NCI-H146 treated with DMSO at 0.1 percent for 48 hours (cell line): ENCODE measurements at regions not wholly inside any gene's neighbourhood (a gene's known extent, or its start where the extent isn't known, plus 50 kb on each side); places are given as distances from the start of the nearest gene placed in this dataset.

Source experiments
- DNase-seq: peaks from one replicate; lab custom pipeline; 2025; ENCODE audit not compliant: unreplicated experiment; lab: John Stamatoyannopoulos, UW

- DNase-seq = no peak
Observed at GRCh38 chr1:58312971-58313563, 233.5 kb downstream of the OMA1 start.

DNA sequence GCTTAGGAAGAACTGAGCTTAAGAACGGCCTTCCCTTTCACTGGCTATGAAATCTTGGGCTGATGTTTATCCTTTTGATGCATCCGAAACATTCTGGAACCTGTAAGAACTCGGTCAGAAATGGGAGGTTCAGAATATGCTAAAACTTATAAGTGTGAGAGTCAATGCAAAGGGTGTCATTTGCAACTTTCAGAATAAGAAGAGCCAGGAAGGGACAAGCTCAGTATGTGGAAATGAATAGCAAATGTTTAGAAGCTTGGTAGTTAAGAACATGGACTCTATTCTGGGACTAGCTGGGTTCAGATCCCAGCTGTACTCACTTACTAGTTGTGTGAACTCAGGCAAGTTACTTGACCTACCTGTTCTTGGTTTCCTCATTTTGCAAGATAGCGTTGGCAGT is 234.1 kb downstream of the OMA1 start:
- no peak for DNase-seq

DNA sequence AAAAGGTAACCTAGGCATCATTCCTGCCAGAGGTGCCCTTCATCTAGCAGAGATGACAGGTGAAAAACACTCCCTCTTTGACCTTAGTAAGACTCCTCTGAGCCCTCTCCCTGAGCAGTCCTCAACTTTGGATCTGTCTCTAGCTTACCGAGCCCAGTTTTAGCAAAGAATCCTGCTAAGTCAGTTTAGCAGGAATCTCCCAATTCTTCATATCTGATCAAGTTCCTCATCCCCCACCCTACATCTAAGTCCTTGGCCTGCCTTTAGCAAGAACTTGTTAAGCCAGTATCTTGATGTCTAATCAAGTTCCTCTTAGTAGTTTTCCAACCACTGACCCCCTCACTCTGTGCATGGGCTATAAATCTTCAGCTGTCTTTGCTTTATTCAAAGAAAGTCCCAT is 235.6 kb downstream of the OMA1 start:
- DNase-seq = no peak

DNA sequence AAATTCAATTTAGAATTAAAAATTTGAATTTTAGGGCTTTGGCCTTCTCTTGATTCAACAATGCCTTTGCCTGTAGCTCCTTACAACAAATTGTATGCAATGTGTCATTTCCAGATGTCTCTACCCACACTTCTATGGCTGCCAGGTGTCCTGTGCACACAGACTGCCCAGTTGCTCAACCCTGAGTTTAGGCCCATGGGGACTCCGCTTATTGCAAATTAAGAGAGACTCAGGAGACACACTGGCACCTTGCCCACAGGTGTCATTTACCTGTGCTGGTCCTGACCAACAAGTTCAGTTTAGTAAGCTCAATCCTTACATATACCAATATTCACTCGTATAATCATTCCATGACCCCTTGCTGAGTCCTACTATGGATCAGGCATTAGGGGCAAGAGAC is 236.1 kb downstream of the OMA1 start:
- DNase-seq = no peak

- DNase-seq = no peak
Observed at GRCh38 chr1:58308206-58308605, 238.3 kb downstream of the OMA1 start.

DNA sequence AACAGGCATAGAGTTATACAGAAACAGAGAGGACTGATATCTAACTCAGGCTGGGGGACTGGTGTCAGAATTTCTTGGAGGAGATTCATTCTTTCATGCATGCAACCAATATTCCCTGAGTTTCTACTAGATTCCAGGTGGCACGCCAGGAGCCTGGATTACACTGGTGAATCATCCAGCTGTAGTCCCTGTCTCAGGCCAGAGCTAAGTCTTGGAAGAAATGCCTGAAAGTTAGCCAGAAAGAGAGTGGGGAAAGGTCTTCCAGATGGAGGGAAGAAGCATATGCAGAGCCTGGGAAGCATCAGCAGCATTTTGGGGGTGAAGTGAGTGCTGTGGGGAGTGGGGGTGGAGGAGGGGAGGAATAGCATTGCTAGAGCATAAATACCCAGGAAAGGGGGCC is 239.1 kb downstream of the OMA1 start:
- DNase-seq = no peak

DNA sequence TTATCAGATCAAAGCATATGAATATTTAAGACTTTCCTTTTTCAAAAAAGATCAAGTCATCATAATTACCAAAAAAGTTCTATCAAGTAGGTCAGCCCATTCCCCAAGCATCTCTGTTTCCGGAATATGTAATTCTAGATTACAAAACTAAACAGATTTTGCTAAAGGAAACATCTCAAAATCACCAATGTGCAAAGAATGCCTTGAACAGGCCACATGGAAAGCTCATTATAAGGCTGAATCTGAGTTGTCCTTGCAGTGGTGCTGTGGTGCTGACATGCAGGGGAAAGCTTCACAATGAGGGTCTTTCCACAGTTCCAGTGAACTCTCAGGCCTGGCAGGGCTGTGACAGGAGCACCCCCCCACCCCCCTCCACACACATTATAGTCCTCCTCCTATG is 240.9 kb downstream of the OMA1 start:
- DNase-seq = no peak

DNA sequence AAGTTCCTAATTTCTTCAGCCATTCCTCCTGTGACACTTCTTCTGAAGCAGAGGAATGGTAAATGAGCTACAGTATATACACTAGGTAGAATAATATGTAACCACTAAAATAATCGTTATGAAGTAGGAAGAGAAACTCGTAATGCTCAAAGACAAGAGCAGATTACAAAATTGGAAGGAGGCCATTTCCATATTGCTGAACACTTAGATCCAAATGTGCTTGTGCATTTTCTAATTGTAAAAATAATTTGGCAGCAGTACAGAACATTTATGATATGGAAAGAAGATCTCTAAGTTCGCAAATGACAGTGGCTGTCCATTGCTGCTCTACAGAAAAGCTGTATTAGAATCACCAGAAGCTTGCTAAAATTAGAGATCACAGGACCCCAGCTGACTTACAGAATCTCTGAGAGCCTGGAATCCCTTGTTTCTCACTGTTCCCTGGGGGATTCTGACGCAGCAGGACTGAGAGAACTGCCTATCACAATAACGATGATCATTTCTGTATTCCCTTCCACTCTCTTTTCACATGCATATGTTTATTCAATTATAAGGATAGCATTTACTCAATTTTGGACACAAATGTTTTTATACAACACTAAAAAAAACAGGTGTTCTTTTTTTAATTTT is 242.1 kb downstream of the OMA1 start:
- DNase-seq = no peak

- no peak for DNase-seq
Observed at GRCh38 chr1:58303841-58304240, 242.7 kb downstream of the OMA1 start.

- no peak for DNase-seq
Observed at GRCh38 chr1:58293388-58293787, 253.1 kb downstream of the OMA1 start.

DNA sequence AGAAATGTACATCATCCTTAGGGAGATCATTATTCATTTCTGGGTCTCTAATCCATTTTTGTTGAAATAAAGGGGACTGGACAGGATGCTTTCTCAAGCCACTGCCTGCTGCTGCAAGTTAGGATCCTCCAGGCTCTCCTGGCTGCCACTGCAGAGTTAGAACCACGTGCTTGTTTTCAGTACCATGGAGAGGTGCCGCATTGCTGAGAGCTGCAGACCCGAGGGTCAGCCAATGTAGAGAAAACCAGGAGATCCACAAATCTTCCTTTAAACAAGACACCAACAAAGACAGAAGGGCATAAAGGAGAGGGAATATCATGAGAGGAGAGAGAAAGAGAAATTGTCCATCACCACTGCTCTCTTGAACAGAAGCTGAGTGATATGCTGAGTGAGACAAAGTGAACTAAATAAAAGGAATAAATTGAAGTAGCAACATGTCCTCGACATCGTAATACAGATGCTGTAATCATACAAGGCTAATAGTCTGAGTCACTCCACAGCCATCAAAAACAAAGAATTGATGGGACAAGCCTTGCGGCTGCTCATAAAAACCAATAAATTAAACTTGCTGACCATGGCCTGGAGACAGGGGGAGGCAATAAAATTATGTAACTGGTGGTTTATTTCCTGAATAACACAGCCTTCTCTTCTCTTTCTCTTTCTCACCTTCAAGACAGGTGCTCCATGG is 255.7 kb downstream of the OMA1 start:
- DNase-seq = no peak

DNA sequence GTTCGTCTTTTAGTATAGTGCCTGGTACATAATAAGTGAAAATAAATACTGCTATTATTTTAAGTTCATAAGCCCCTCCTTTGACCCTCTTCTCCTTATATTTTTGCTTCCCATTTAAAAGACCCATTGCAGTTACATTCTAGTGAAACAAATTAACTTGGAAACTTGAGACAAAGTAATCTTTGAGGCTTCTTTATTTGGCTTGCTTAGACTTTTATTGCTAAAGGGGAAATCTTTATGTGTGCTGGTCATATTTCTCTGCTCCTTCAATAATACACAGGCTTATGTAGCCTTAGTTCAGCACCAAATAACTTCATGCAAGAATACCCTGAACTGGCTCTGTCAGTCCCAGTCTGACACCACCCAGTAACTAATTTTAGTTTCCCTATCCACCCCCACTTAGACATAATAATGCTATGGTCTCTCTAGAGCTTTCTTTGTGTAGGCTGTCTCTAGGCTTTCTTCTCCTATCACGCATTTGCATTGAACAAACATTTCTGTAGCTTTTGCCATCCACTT is 257.8 kb downstream of the OMA1 start:
- DNase-seq = no peak

DNA sequence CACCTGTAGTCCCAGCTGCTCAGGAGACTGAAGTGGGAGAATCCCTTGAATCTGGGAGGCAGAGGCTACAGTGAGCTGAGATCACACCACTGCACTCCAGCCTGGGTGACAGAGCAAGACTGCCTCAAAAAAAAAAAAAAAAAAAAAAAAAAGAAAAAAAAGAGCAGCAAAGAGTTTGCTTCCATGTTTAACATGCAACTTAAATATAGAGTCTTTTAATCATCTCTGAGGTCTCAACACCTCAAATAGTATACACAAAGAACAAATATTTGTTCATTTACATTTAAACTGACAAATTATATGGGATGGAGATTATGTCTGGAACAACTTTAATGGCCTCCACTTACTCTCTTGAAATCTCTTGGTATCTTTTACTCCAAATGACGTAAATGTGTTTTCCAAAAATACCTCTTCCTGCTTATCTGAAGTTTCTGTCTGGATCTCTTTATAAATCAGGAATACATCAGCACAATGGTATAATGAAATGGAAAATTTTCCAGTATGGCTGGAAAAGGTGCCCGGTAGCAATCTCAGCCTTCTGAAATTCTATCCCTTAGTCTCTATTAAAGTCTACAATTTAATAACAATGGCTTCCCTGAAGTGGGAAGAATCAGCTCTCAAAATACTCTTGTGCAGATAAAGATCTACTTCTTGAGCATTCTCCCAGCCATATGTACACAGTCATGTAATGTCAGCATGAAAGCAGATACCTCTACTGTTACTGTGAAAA is 258.5 kb downstream of the OMA1 start:
- DNase-seq = no peak

- no peak for DNase-seq
Observed at GRCh38 chr1:58284225-58284510, 262.4 kb downstream of the OMA1 start.

DNA sequence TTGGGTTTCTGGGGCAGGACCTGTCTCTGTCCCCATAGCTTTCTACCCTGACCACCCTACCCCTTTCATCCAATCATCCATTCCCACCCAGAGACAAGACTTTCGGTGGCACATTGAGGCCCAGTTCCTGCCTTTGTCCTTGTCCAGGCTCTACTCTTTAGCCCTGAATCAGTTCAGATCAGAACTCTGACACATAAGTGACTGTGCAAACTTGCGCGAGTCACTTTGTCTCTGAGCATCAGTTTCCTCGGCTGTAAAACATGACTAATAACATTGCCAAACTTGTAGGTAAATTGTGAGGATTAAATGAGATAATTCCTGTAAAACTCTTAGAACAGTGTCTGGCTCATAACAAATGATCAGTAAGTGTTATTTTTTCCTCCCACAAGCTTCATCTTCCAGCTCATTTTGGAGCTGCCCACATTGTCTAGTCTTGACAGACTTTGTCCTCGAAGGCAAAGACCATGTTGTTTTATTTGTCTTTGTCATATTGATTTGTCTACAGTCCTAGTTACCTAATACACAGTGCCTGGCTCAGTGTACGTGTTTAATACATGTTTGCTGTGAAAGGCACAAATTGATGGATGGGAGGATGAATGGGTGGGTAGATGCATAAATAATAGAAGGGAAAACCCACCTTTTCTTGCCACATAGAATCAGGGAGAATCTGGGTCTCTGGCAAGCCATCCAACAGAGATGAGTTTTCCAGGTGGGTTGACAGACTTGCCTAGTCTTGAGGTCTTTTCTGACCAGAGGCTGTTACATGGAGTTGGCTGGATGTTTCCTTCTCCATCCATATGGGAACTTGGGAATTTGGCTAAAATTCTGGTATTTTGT is 262.9 kb downstream of the OMA1 start:
- DNase-seq = no peak

DNA sequence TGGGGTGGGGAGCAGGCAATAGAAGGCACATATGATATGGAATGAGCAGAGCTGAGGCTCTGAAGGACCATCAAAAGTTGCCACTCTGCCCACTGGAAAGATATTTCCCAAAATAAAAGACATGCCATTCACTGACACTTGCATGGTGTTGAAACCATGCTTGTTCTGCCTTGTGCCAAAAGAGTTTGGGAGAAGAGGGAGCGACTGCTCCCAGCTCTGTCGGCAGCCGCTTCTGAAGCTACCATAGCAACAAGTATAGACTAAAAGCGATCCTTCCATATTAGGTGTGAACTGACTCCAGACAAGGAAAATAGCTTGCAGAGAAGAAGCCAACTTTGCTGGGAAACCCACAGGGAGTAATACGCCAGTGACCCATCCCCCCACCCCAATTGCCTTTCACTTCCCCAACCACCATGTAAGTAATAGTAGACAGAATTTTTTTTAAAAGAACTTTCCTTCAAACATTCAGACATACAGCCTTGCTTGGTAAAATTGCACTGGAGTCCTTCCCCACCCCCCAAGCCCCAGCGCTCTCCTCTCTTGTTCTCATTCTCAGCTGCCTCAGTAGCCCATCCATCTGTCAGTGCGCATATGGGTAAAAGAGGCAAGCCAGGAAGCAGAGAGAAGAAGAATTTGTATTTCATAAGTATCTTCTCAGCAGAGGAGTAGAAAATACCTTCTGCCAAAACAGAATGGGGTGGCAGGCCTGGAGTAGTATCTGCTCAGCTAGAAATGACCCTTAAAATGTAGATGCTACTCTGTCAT is 263.7 kb downstream of the OMA1 start:
- no peak for DNase-seq

- DNase-seq = no peak
Observed at GRCh38 chr1:58266242-58266641, 280.3 kb downstream of the OMA1 start.

GRCh38 chr1:58264462-58264861 is 282.1 kb downstream of the OMA1 start:
- no peak for DNase-seq

DNA sequence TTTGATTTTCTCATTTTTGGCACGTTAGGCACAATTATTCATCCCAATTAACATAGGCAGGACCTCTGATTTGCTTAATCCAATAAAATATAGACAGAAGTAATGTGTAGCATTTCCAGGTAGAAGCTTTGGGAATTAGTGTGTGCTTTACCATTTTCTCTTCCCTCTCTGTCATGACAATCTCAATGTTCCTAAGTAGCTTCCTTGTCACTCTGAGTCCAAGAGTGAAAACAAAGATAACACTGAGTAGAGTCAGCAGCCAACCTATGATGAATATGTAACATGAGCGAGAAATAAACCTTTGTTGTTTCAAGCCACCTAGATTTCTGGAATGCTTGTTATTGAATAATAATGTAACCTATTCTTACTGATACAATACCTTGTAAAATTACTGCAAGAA is 283.8 kb downstream of the OMA1 start:
- DNase-seq = no peak

DNA sequence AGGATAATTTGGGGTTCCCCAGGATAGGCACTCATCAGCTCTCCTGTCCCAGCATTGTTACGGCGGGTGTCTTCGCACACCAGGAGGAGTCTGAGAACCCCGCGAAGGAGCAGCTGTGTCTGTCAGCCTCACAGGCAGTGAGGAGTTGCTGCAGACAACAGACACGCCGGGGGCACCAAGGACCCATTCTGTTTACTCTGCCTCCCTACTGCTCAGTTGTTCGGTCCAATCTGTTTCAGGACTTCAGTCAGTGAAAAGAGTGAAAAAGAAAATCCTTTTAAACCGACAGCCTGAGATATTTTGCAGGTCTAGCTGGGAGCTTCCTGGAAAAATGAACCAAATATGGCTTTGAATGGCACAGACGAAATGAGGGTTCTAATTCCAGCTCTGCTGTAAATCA is 288.4 kb downstream of the OMA1 start:
- no peak for DNase-seq
